Osteocyte (in vitro differentiated cells): ENCODE measurements at regions not wholly inside any gene's neighbourhood (a gene's known extent, or its start where the extent isn't known, plus 50 kb on each side); places are given as distances from the start of the nearest gene placed in this dataset.

ENCODE experiments used
- DNase-seq: peaks from one replicate; pipeline ENCODE4 v3.0.0; 2021; ENCODE audit warnings: mixed read lengths; ENCODE audit not compliant: unreplicated experiment; ENCODE audit errors: extremely low spot score
- H3K27ac Mint-ChIP-seq: one replicate; pipeline ENCODE4 v1.8.0; 2021; ENCODE audit warnings: mild to moderate bottlenecking, mixed read lengths; ENCODE audit not compliant: unreplicated experiment
- H3K27me3 Mint-ChIP-seq: one replicate; pipeline ENCODE4 v1.8.0; 2021; ENCODE audit warnings: mixed read lengths; ENCODE audit not compliant: unreplicated experiment
- H3K36me3 Mint-ChIP-seq: one replicate; pipeline ENCODE4 v1.8.0; 2021; ENCODE audit warnings: mixed read lengths; ENCODE audit not compliant: unreplicated experiment
- H3K4me1 Mint-ChIP-seq: one replicate; pipeline ENCODE4 v1.8.0; 2021; ENCODE audit warnings: mixed read lengths; ENCODE audit not compliant: unreplicated experiment
- H3K4me3 Mint-ChIP-seq: one replicate; pipeline ENCODE4 v1.8.0; 2021; ENCODE audit warnings: mild to moderate bottlenecking, moderate library complexity, mixed read lengths; ENCODE audit not compliant: unreplicated experiment
- H3K9me3 Mint-ChIP-seq: one replicate; pipeline ENCODE4 v1.8.0; 2021; ENCODE audit warnings: mixed read lengths; ENCODE audit not compliant: unreplicated experiment
- TF ChIP-seq, protein P1 (sequence below): fragments of 200-600 bp; sonication (generic); IDR thresholded peaks from 2 replicates; pipeline ENCODE4 v1.5.0; 2021; ENCODE audit warnings: antibody characterized with exemption, mild to moderate bottlenecking, moderate library complexity

DNA sequence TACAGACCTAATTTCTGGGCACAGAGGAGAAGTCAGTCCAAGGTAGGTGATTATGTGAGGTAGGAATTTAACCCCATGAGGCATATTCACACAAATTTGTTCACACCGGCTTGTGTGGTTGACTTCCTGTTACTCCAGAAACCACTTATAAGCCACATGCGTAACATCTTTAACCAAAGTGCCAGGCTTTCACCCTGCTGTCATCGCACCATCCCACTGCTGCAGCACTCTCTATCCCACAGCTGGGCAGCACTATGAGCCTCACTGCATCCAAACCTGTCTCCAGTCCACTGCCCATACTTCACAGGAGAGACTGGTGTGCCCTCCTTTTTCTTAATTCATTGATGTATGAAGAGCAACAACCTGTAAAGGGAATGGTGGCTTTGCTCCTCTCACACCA, 128.2 kb upstream of the ARGLU1 start:
- Mint-ChIP-seq H3K4me1 (no peaks in the 10 kb centered on the region), H3K36me3 (no peaks in the 10 kb centered on the region), H3K9me3 (no peaks in the 10 kb centered on the region), H3K4me3 (no peak overlapping the region), H3K27ac (no peak overlapping the region), H3K27me3 (peaks cover 5% of the 10 kb centered on the region)
- DNase-seq: no peak
- TF ChIP-seq, protein P1, sequence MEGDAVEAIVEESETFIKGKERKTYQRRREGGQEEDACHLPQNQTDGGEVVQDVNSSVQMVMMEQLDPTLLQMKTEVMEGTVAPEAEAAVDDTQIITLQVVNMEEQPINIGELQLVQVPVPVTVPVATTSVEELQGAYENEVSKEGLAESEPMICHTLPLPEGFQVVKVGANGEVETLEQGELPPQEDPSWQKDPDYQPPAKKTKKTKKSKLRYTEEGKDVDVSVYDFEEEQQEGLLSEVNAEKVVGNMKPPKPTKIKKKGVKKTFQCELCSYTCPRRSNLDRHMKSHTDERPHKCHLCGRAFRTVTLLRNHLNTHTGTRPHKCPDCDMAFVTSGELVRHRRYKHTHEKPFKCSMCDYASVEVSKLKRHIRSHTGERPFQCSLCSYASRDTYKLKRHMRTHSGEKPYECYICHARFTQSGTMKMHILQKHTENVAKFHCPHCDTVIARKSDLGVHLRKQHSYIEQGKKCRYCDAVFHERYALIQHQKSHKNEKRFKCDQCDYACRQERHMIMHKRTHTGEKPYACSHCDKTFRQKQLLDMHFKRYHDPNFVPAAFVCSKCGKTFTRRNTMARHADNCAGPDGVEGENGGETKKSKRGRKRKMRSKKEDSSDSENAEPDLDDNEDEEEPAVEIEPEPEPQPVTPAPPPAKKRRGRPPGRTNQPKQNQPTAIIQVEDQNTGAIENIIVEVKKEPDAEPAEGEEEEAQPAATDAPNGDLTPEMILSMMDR: no peak

DNA sequence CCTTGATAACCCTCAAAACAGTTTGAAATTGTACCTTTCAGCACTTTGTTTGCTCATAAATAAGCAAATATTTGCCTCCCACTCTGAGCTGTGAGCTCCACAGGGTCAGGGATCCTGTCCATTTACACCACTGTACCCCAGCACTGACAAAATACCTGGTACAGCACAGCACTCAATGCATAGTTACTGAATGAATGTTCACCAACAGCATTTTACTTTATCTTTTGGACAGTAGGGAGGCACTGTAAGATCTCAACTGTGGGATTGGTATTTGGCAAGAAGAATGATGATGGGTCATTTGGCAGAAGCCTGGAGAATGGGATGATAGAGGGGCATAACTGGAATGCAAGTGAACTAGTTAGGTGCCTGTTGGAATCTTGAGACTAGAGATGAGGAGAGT, 127.2 kb upstream of the ARGLU1 start:
- Mint-ChIP-seq H3K9me3 (no peaks in the 10 kb centered on the region), H3K27me3 (peaks cover 9% of the 10 kb centered on the region), H3K27ac (no peak overlapping the region), H3K4me3 (no peak overlapping the region), H3K36me3 (no peaks in the 10 kb centered on the region), H3K4me1 (no peaks in the 10 kb centered on the region)
- DNase-seq: no peak
- TF ChIP-seq, protein P1: no peak

DNA sequence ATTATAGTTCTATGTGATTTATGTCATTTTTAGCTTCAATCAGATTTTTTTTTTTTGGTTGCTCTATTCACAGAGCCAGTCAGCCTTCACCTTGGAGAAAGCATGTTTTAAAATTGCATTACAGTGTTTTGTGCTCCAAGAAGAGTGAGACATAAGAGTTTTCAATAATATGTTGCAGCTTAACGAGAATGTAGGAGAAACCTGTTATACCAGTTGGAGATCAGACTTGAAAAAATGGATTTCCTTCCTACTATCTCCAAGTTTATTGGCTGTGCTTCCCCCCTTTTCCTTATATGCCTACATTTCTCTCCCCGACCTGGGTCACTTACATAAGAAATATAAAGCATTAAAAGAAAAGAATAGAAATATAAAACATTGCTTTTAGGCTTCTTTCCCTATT, 123.9 kb upstream of the ARGLU1 start:
- Mint-ChIP-seq H3K27ac (no peak overlapping the region), H3K9me3 (no peaks in the 10 kb centered on the region), H3K27me3 (peaks cover 9% of the 10 kb centered on the region), H3K4me1 (no peaks in the 10 kb centered on the region), H3K4me3 (no peak overlapping the region), H3K36me3 (no peaks in the 10 kb centered on the region)
- TF ChIP-seq, protein P1: no peak
- no peak for DNase-seq

DNA sequence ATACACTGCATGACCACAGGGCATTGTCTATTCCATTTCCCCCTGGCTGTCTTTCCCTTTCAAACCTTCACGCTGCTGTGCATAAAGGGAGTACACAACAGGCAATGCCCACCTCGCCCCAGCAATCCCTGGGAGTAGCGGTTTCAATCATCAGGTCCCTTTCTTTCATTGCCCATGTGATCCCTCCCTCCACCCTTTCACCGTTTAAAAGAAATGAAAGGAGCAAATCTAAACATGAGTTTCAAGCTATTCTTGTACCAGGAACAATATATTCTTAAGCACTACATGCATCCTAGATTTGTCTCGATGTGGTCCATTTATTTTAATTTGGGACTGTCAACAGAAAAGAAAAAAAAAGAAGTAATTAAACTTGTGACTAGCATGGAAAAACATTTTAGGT, 123.4 kb upstream of the ARGLU1 start:
- Mint-ChIP-seq H3K9me3 (no peaks in the 10 kb centered on the region), H3K4me3 (no peak overlapping the region), H3K27ac (no peak overlapping the region), H3K36me3 (no peaks in the 10 kb centered on the region), H3K27me3 (peaks cover 9% of the 10 kb centered on the region), H3K4me1 (no peaks in the 10 kb centered on the region)
- TF ChIP-seq, protein P1: no peak
- DNase-seq: no peak

DNA sequence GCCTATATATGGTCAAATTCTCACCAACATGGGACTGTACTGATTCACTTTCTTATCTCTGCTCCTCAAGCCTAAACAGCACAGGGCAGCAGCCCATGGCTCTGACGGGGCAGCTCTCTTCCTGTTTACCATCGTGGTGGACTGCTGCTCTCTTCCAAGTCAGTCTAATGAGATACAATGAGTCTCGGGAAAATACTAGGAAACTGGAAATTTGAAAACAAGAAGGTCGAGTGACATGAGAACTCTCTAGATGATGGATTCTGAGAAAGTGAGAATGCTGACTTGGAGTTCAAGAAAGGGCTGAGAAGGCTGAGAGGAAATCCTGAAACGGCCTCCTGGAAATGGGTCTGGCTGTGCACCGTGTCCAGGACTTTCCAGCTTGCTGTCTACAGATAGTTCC, 122.8 kb upstream of the ARGLU1 start:
- no peak overlapping the region for H3K27ac Mint-ChIP-seq

More for the DNA sequence above, 122.8 kb upstream of the ARGLU1 start:
- DNase-seq: no peak
- H3K27me3 Mint-ChIP-seq: peaks cover 13% of the 10 kb centered on the region
- no peaks in the 10 kb centered on the region for H3K9me3 Mint-ChIP-seq
- no peaks in the 10 kb centered on the region for H3K36me3 Mint-ChIP-seq
- TF ChIP-seq, protein P1: no peak
- no peaks in the 10 kb centered on the region for H3K4me1 Mint-ChIP-seq
- no peak overlapping the region for H3K4me3 Mint-ChIP-seq
